DMS153 treated with DMSO at 0.1 percent for 48 hours (cell line): ENCODE measurements at regions not wholly inside any gene's neighbourhood (a gene's known extent, or its start where the extent isn't known, plus 50 kb on each side); places are given as distances from the start of the nearest gene placed in this dataset.
"Not testable (repeated sequence)": the region's sequence is repeated elsewhere in the genome, so short reads cannot be mapped to it uniquely, and the experiment has no call there.

Experiments
- DNase-seq: peaks from one replicate; lab custom pipeline; 2025; ENCODE audit not compliant: unreplicated experiment; lab: John Stamatoyannopoulos, UW

DNA sequence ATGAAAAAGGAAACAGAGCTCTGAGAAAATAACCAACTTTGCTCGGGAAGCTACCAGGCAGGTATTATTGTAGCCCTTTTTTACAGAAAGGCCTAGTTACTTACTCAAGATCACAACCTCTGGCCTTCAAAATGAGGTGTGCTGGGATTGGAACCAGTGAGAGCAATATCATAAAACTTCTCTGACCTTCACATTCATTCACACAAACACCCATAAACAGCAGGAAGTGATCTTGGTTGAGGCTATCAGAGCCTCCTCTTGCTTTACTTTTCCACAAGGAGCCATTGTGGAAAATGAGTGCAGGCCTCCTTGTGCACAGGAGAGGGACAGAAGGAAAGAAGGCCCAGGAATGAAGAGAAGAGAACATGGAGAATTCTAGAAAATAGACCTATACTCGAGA, 204.5 kb upstream of the NPVF start:
- no peak for DNase-seq

DNA sequence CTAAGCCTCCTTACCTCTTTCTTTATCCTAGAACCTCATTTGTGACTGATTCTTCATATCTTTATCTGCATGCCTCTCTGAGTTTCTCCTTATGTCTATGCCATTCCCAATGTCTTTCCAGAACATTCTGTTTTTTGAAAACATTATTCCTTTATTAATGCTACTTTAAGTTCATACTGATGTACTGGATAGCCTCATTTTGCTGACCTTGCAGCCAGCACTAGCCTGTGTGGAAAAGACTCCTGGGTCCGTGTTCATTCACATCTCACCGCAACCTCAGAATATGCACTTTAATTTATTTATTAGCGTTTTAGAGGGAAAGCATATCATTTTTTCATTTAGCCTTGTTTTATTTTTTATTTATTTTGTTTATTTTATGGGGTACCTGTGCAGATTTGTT, 208.1 kb upstream of the NPVF start:
- no peak for DNase-seq

DNA sequence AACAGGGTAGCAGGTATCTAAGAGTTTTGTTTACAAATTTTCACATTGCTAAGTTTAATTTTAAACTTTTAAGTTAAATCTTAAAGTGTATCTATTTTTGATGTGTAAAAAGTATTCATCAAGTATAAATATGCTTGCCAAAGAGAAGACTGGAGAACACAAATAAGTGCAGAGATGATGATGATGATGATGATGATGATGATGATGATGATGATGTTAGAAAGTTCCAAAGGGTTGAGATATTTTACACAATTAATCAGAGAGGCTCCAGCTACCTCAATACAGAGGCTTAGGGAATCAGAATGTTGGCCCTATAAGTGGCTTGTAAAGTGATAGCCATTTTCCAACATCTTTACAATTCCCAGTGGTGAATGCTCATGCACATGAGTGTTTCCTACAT, 209.0 kb upstream of the NPVF start:
- DNase-seq = no peak

GRCh38 chr7:25444991-25445390, 216.7 kb upstream of the NPVF start:
- DNase-seq = no peak

DNA sequence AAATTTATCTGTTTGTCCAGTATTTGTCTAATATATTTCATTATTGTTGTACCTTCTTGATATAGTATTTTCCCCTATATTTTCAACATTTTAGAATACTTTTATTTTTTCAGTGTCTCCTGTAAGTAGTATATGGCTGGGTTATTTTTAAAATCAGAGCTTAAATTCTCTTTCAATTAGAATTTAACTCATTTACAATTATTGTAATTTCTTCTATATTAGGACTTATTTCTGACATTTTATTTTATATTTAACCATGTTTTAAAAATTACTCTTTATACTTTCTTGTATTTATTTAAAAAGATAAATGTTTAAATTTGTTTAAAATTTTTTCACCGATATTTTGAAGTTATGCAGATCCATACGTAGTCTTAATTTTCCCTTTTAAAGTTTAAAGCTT, 220.0 kb upstream of the NPVF start:
- no peak for DNase-seq

DNA sequence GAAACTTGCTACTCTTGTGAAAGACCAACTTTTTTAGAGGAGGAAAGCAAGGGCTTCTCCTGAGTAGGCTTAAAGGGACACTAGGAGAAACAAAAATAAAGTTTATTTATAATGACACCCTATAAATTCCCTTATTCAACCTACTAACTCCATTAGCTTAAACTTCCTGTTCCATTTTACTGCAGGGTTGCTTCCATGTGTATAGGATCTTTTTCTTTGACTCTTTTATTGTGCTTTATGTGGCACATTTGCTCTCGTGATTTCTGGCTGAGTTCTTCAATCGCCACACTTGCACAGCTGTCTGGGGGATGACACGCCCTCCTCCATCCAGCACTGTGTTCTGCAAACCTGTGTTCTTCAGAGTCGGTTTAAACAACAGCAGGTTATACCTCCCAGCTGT, 225.7 kb upstream of the NPVF start:
- DNase-seq = no peak

DNA sequence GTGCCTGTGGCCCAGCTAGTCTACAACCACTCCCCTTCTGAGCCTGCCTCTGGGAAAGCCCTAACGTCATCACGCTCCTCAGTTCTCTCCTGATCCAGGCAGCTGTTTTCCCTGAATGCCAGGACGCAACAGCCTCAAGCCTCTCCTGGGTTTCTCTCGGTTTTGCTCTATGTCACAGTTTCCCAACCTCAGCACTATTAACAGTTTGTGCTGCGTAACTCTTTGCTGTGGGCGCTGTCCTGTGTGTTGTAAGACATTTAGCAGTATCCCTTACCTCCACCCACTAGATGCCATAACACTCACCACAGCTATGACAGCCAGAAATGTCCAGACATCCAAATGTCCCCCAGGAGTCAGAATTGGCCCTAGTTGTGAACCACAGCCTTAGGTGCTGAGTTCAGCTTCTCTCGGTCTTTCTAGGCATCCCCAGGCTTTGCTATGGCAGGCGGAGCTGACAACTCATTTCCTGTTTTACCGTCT, 226.3 kb upstream of the NPVF start:
- DNase-seq = no peak

- no peak for DNase-seq
These were observed 227.5 kb upstream of the NPVF start for GRCh38 chr7:25455683-25456251.

GRCh38 chr7:25456467-25457171, 228.3 kb upstream of the NPVF start:
- peak; percentile 38 for DNase-seq

- no peak for DNase-seq
These were observed 230.8 kb upstream of the NPVF start for GRCh38 chr7:25459057-25459456.

DNA sequence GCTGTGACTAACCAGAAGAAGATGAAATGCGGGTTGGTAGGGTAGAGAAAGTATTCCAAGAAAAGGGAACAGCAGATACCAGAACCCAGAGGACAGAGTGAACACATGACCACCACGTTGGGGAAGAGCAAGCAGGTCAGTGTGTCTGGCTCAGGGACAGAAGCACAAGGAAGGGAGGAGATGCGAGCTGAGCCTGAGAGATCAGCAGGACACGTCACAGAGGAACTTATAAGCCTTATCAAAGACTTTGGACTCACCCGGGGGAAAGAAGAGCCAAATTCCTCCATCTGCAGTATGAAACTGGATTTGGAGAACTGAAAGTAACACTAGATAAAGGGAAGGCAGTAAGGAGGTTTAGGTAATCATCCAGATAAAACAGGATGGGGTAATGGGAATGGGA, 232.1 kb upstream of the NPVF start:
- no peak for DNase-seq

DNA sequence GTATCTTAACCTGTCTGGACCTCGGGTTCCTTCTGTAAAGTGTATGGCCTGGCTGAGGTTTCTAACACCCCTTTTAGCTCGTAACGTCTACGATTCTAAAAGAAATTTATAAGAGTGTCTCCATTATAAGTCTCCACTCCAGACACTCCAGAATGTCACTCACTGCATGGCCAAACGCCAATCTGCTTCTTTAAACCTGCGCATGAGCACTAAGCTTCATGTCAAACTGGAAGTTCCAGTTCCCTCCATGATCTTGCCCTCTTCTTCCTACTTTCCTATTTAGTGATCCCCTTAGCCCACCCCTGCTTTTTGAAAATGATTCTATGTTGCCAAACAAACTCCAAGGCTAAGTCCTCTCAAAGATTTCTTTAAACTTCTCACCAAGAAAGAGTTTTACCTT, 241.4 kb upstream of the NPVF start:
- no peak for DNase-seq

DNA sequence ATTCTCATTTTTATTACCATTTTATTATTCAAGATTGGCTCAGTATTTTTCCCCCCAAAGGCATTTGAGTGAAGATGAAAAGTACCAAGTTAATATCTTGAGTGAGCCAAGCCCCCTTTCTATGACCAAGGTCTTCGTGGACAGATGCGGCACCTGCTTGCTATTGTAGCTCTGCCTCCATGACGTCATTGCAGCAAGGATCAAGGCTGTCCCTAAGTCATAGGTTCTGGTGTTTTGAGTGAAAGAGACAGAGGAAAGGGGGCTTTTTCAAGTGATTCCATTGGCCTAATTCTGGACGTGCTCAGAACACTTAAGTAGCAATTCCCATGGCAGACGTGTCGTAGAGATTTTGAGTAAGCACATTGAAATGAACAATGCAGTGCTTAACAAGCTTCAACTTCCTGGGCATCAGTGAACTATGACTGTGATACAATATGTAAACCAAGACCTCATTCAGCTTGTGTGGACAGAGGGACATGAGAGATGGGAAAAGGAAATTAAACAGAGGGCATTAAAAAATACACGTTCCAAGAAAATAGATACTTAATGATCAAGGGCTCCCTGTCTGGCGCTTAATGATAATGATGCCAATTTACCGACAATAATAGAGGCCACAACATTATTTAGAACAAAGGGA, 248.7 kb upstream of the NPVF start:
- DNase-seq = no peak

DNA sequence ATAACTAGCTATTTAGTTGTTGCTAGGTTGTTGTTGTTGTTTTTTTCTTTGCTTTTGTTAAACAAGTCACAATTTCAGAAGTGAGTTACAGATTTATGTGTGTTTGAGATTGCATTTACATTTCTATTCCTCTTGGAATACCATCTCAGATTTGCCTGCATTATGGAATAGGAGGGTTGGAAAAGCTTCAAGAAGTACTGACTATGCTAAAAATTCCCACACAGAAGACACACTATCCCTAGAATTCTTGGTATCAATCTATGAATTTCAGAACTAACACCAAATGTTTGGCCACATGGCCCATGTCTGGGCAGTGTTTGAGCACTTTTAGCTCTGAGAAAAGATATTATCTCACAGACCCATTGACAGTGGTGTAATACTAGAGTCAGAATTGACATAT, 249.9 kb upstream of the NPVF start:
- DNase-seq = not testable (repeated sequence)

DNA sequence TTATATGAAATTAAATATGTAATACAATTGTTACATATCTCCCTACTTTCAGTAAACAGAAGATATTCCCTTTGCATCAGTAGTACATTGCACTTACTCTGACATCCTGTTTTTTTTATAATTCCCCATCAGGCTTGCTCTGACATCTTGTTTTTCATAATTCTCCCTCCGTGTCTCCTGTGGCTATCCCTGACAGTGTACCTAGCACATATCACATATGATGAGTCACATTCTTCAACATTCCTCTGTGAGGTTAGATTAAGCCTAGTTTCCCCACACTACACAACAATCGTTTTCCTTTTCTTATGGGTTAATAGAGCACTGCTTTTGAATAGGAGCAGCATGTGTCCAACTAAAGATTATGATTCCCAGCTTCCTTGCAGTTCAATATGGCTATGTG, 250.6 kb upstream of the NPVF start:
- no peak for DNase-seq

GRCh38 chr7:25481891-25482290, 253.6 kb upstream of the NPVF start:
- DNase-seq = no peak

DNA sequence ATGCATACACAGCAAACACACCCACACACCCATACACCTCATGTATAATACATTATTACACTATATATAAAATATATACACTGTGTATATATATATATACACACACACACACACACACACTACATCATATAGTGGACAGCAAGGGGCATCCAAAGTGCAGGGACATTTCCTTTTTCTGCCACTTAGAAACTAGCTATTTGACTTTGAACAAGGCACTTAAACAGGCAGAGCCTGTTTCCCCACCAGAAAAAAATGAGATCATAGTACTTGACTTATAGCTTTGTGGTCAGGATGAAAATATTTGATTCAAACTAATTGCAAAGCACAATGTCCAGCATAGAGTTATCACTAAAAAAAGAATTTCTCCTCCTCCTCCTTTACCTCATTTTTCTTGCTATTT, 254.3 kb upstream of the NPVF start:
- DNase-seq = no peak

GRCh38 chr7:25485026-25485425, 256.7 kb upstream of the NPVF start:
- no peak for DNase-seq

GRCh38 chr7:25486656-25487055, 258.4 kb upstream of the NPVF start:
- no peak for DNase-seq

DNA sequence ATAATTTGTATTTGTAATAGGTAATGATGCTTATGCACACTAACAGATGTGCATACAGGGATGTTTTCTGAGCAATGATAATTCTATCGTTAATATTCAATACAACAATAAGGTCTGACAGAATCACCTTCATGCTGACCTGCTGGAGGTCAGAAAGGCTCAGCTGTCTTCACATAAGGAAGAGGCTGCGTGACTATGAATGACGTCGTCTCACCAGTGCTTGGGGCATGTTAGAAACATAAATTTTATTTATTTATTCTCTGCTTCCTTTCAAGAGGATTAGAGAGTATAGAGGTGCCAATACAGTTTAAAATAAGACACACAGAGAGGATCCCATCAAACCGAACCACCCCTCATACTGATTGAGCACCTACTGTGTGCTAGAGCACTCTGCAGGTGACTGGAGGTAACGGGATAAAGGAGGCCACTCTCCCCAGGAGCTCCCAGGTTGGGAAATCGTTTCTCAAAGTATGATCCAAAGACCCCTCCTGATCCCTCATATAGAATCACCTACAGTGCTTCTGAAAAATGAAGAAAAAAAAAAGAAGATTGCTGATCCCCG, 265.6 kb upstream of the NPVF start:
- no peak for DNase-seq

GRCh38 chr7:25494896-25495295, 266.6 kb upstream of the NPVF start:
- no peak for DNase-seq
